SK-N-SH treated with all-trans-retinoic acid at 6 μM for 48 hours (cell line): ENCODE measurements at regions not wholly inside any gene's neighbourhood (a gene's known extent, or its start where the extent isn't known, plus 50 kb on each side); places are given as distances from the start of the nearest gene placed in this dataset.
"Not testable (repeated sequence)": the region's sequence is repeated elsewhere in the genome, so short reads cannot be mapped to it uniquely, and the experiment has no call there.

Experiments
- ATAC-seq: fragments of 200-7000 bp; cut with Tn5 transposase; 3 replicates; pipeline ENCODE4 v1.9.1; 2020; ENCODE audit warnings: mild to moderate bottlenecking, moderate library complexity
- ARNTL ChIP-seq: fragments of 450-650 bp; formaldehyde crosslinking; IDR thresholded peaks from 2 replicates; pipeline ENCODE4 v1.5.0; 2020; ENCODE audit warnings: low read depth, mild to moderate bottlenecking, moderate library complexity, borderline replicate concordance
- CSDC2 ChIP-seq: fragments of 250-450 bp; sonication (Bioruptor Pico); IDR thresholded peaks from 2 replicates; pipeline ENCODE4 v1.5.0; 2020; ENCODE audit warnings: mild to moderate bottlenecking, moderate library complexity
- ESRRG ChIP-seq: fragments of 250-450 bp; sonication (Bioruptor Pico); IDR thresholded peaks from 2 replicates; pipeline ENCODE4 v1.6.1; 2021; ENCODE audit warnings: mild to moderate bottlenecking
- GLIS3 ChIP-seq: fragments of 250-450 bp; sonication (Bioruptor Pico); IDR thresholded peaks from 2 replicates; pipeline ENCODE4 v1.5.0; 2020; ENCODE audit warnings: mild to moderate bottlenecking, moderate library complexity
- ISL1 ChIP-seq: fragments of 250-450 bp; sonication (Bioruptor Pico); IDR thresholded peaks from 2 replicates; pipeline ENCODE4 v2.1.2; 2022; ENCODE audit warnings: mild to moderate bottlenecking, moderate library complexity
- OSR1 ChIP-seq: fragments of 250-450 bp; sonication (Bioruptor Pico); IDR thresholded peaks from 2 replicates; pipeline ENCODE4 v1.8.0; 2022; ENCODE audit warnings: moderate library complexity, mild to moderate bottlenecking, inconsistent platforms
- RARB ChIP-seq: fragments of 250-450 bp; sonication (Bioruptor Pico); IDR thresholded peaks from 2 replicates; pipeline ENCODE4 v1.8.0; 2021; ENCODE audit warnings: mild to moderate bottlenecking, moderate library complexity
- SNAI2 ChIP-seq: fragments of 250-450 bp; sonication (Bioruptor Pico); IDR thresholded peaks from 2 replicates; pipeline ENCODE4 v1.5.0; 2020; ENCODE audit warnings: mild to moderate bottlenecking, moderate library complexity
- TCF4 ChIP-seq: fragments of 250-450 bp; sonication (Bioruptor Pico); IDR thresholded peaks from 2 replicates; pipeline ENCODE4 v1.8.0; 2021; ENCODE audit warnings: mild to moderate bottlenecking, moderate library complexity, borderline replicate concordance
- TOX ChIP-seq: fragments of 250-450 bp; sonication (Bioruptor Pico); IDR thresholded peaks from 2 replicates; pipeline ENCODE4 v1.8.0; 2021; ENCODE audit warnings: mild to moderate bottlenecking, moderate library complexity, borderline replicate concordance
- ZC3H10 ChIP-seq: fragments of 250-450 bp; sonication (Bioruptor Pico); IDR thresholded peaks from 2 replicates; pipeline ENCODE4 v1.5.1; 2021; ENCODE audit warnings: mild to moderate bottlenecking, moderate library complexity
- ZFP3 ChIP-seq: fragments of 250-450 bp; sonication (Bioruptor Pico); IDR thresholded peaks from 2 replicates; pipeline ENCODE4 v1.5.0; 2020; ENCODE audit warnings: mild to moderate bottlenecking, moderate library complexity
- ZNF565 ChIP-seq: fragments of 450-650 bp; formaldehyde crosslinking; conservative IDR thresholded peaks from 2 replicates; pipeline ENCODE4 v1.5.0; 2020; ENCODE audit warnings: low read depth, mild to moderate bottlenecking, moderate library complexity
- ZNF70 ChIP-seq: fragments of 450-650 bp; formaldehyde crosslinking; IDR thresholded peaks from 2 replicates; pipeline ENCODE4 v1.5.0; 2020; ENCODE audit warnings: mild to moderate bottlenecking, moderate library complexity
- ZNF8 ChIP-seq: fragments of 450-650 bp; formaldehyde crosslinking; IDR thresholded peaks from 2 replicates; pipeline ENCODE4 v1.5.0; 2020; ENCODE audit warnings: mild to moderate bottlenecking, moderate library complexity
- TF ChIP-seq, protein P1 (sequence below): fragments of 250-450 bp; sonication (Bioruptor Pico); IDR thresholded peaks from 2 replicates; pipeline ENCODE4 v1.5.1; 2021; ENCODE audit warnings: mild to moderate bottlenecking, moderate library complexity
- TF ChIP-seq, protein P2 (sequence below): fragments of 250-450 bp; sonication (Bioruptor Pico); IDR thresholded peaks from 2 replicates; pipeline ENCODE4 v1.8.0; 2021; ENCODE audit warnings: low read depth, mild to moderate bottlenecking, moderate library complexity, borderline replicate concordance
- TF ChIP-seq, protein P3 (sequence below): fragments of 250-450 bp; sonication (Bioruptor Pico); IDR thresholded peaks from 2 replicates; pipeline ENCODE4 v1.5.0; 2020; ENCODE audit warnings: mild to moderate bottlenecking, moderate library complexity

DNA sequence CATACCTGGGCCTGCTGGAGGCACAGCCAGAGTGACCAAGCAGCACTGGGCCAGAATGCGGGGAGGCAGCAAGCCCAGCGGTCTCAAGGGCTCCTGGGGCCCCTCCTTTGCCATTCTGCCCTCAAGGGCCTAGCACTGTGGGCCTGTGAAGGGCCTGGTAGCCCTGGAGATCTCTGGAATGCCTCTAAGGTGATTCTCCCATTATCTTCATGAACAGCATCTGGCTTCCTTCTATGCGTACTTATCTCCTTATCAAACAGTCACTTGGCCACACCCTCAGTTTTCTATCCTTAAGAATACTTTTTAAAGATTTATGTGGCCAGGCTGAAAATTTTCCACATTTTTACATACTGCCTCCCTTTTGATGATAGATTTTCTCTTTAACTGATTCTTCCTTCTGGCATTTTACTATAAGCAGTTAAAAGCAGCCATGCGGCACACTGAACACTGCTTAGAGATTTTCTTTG, 67.5 kb upstream of the CCNY start:
- ATAC-seq: peak; percentile 80
- TF ChIP-seq, protein P1, sequence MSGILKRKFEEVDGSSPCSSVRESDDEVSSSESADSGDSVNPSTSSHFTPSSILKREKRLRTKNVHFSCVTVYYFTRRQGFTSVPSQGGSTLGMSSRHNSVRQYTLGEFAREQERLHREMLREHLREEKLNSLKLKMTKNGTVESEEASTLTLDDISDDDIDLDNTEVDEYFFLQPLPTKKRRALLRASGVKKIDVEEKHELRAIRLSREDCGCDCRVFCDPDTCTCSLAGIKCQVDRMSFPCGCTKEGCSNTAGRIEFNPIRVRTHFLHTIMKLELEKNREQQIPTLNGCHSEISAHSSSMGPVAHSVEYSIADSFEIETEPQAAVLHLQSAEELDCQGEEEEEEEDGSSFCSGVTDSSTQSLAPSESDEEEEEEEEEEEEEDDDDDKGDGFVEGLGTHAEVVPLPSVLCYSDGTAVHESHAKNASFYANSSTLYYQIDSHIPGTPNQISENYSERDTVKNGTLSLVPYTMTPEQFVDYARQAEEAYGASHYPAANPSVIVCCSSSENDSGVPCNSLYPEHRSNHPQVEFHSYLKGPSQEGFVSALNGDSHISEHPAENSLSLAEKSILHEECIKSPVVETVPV (CRISPR knock-in tag): no peak
- TF ChIP-seq TOX (no peak), ESRRG (CRISPR knock-in tag) (no peak), ISL1 (CRISPR knock-in tag) (0 out of 2 replicates have a peak, but pooled peaks have one; percentile 8), ARNTL (CRISPR knock-in tag) (no peak), RARB (CRISPR knock-in tag) (no peak), ZFP3 (no peak), TCF4 (no peak)

DNA sequence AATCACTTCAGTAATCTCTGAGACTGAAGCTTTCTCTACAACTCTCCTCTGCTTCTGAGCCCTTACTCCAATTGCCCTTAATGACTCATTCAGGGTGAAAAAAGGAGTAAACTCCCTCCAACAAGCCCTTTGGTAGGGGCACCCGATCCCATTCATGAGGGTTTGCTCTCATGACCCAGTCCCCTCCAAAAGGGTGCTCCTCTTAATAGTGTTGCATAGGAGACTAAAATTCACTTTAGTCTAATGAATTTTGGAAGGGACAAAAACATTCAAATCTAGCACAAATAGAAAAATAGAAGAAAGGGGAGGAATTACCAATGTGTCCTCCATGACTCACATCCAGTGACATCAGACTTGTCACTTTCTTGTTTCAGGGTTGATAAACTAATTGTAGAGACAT, 66.2 kb upstream of the CCNY start:
- TF ChIP-seq, protein P2, sequence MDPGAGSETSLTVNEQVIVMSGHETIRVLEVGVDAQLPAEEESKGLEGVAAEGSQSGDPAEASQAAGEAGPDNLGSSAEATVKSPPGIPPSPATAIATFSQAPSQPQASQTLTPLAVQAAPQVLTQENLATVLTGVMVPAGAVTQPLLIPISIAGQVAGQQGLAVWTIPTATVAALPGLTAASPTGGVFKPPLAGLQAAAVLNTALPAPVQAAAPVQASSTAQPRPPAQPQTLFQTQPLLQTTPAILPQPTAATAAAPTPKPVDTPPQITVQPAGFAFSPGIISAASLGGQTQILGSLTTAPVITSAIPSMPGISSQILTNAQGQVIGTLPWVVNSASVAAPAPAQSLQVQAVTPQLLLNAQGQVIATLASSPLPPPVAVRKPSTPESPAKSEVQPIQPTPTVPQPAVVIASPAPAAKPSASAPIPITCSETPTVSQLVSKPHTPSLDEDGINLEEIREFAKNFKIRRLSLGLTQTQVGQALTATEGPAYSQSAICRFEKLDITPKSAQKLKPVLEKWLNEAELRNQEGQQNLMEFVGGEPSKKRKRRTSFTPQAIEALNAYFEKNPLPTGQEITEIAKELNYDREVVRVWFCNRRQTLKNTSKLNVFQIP (CRISPR knock-in tag): no peak
- TF ChIP-seq, protein P3, sequence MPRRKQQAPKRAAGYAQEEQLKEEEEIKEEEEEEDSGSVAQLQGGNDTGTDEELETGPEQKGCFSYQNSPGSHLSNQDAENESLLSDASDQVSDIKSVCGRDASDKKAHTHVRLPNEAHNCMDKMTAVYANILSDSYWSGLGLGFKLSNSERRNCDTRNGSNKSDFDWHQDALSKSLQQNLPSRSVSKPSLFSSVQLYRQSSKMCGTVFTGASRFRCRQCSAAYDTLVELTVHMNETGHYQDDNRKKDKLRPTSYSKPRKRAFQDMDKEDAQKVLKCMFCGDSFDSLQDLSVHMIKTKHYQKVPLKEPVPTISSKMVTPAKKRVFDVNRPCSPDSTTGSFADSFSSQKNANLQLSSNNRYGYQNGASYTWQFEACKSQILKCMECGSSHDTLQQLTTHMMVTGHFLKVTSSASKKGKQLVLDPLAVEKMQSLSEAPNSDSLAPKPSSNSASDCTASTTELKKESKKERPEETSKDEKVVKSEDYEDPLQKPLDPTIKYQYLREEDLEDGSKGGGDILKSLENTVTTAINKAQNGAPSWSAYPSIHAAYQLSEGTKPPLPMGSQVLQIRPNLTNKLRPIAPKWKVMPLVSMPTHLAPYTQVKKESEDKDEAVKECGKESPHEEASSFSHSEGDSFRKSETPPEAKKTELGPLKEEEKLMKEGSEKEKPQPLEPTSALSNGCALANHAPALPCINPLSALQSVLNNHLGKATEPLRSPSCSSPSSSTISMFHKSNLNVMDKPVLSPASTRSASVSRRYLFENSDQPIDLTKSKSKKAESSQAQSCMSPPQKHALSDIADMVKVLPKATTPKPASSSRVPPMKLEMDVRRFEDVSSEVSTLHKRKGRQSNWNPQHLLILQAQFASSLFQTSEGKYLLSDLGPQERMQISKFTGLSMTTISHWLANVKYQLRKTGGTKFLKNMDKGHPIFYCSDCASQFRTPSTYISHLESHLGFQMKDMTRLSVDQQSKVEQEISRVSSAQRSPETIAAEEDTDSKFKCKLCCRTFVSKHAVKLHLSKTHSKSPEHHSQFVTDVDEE: no peak
- TF ChIP-seq CSDC2 (no peak), ZNF565 (CRISPR knock-in tag) (no peak), ZC3H10 (no peak), ZNF8 (CRISPR knock-in tag) (no peak), ESRRG (CRISPR knock-in tag) (no peak), ISL1 (CRISPR knock-in tag) (no peak), ZNF70 (CRISPR knock-in tag) (no peak), OSR1 (CRISPR knock-in tag) (no peak), SNAI2 (CRISPR knock-in tag) (no peak), RARB (CRISPR knock-in tag) (no peak)
- ATAC-seq: no peak

DNA sequence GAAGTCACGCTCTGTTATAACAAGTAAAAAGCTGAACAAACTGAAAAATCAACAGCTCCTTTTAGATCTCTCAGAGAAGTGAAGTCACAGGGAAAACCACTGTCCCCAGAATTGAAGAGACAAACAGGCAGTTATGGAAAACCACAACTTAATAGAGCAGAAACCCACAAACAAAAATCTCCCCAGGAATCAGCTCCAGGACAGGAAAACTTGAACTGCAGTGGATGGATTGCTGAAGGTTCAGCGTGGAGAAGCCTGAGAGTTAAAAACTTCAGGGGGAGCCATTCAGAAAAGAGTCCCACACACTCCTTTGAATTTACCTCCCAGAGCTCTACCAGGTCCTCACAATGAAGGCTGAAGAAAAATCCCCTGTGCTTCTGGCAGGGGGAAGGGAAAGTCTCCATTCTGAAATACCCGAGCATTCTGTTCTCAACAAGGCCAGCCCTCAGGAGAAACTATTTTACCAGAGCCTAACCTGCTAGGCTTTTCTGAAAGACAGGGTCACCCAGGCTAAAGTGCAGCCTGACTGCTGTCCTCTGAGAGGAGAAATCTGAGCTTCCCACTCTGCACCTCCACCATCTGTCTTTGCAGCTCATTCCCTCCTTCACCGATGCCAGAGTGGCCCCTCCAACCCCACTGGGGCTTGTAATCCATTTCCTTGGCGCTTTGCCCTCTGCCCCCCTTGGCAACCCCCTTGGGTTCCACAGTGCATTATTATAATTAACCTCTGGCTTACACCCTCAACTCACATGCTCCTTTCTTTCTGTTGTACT, 65.0 kb upstream of the CCNY start:
- no peak for ATAC-seq
- TF ChIP-seq ESRRG (CRISPR knock-in tag) (no peak), RARB (CRISPR knock-in tag) (no peak), GLIS3 (no peak)
- TF ChIP-seq, protein P2 (CRISPR knock-in tag): no peak

DNA sequence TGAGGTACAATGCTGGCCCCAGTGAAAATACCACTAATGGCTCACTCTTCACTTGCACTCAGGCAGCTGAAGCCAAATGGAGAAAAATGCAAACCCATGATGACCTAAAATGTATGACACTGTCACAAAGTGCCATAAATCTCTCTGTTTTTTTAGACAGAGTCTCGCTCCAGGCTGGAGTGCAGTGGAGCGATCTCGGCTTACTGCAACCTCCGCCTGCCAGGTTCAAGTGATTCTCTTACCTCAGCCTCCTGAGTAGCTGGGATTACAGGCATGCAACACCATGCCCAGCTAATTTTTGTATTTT, 64.5 kb upstream of the CCNY start:
- ATAC-seq: not testable (repeated sequence)

DNA sequence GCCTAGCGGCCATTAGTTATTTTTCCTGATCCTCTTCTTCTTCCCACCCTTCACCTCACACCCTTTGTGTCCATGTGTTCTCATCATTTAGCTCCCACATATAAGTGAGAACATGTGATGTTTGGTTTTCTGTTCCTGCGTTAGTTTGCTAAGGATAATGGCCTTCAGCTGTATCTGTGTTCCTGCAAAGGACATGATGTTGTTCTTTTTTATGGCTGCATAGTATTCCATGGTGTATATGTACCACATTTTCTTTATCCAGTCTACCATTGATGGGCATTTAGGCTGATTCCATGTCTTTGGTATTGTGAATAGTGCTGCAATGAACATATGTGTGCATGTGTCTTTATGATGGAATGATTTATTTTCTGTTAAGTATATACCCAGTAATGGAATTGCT, 63.9 kb upstream of the CCNY start:
- ATAC-seq: not testable (repeated sequence)

DNA sequence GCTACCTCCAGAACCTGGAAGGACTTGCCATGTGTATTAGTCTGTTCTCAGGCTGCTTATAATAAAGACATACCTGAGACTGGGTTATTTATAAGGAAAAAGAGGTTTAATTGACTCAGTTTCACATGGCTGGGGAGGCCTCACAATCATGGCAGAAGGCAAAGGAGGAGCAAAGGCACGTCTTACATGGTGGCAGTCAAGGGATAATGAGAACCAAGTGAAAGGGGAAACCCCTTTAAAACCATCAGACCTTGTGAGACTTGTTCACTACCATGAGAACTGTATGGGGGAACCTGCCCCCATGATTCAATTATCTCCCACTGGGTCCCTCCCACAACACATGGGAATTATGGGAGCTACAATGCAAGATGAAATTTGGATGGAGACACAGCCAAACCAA, 62.3 kb upstream of the CCNY start:
- not testable (repeated sequence) for ATAC-seq
